ENCODE measurements at regions not wholly inside any gene's neighbourhood (a gene's known extent, or its start where the extent isn't known, plus 50 kb on each side); places are given as distances from the start of the nearest gene placed in this dataset.

- no peak for TF ChIP-seq CTCF (IDR thresholded peaks at IDR 0.05)
- TF ChIP-seq POLR2A (IDR thresholded peaks at IDR 0.05), result no peak
- no peak for TF ChIP-seq EP300 (IDR thresholded peaks at IDR 0.05)
These were observed 100.1 kb downstream of the IRF8 start for GRCh38 chr16:85998868-85999729.

Data from tibial nerve (tissue), 4 donors.